Lung (tissue), 11 donors: ENCODE measurements at regions not wholly inside any gene's neighbourhood (a gene's known extent, or its start where the extent isn't known, plus 50 kb on each side); places are given as distances from the start of the nearest gene placed in this dataset.

ENCODE experiments used
- ATAC-seq: fragments of 200-7000 bp; cut with Tn5 transposase; one replicate; pipeline ENCODE4 v1.9.1; 2020; ENCODE audit warnings: moderate number of reproducible peaks; ENCODE audit not compliant: insufficient read depth, low FRiP score
- DNase-seq, 3 donors: peaks; one replicate each; pipeline ENCODE4 v3.0.0-alpha.2; 2013 to 2017
- H3K27ac ChIP-seq, 2 donors: one replicate each; pipeline ENCODE4 v1.5.1; 2013; ENCODE audit warnings: mild to moderate bottlenecking in 2 of 2, moderate library complexity in 2 of 2, control low read depth in 1 of 2, inconsistent platforms in 1 of 2, low read depth in 1 of 2, low read length in 1 of 2
- H3K27me3 ChIP-seq, 3 donors: one replicate each; pipeline ENCODE4 v1.5.1; 2013; ENCODE audit warnings: low read length in 2 of 3; ENCODE audit not compliant: control insufficient read depth in 3 of 3, insufficient read depth in 3 of 3
- H3K36me3 ChIP-seq, 4 donors: one replicate each; pipeline ENCODE4 v1.5.1; 2013; ENCODE audit warnings: low read length in 4 of 4, mild to moderate bottlenecking in 1 of 4, moderate library complexity in 1 of 4; ENCODE audit not compliant: control insufficient read depth in 4 of 4, insufficient read depth in 4 of 4
- H3K4me1 ChIP-seq, 5 donors: one replicate each; pipeline ENCODE4 v1.5.1; 2013; ENCODE audit warnings: low read length in 5 of 5, mild to moderate bottlenecking in 2 of 5, moderate library complexity in 1 of 5; ENCODE audit not compliant: control insufficient read depth in 5 of 5, insufficient read depth in 5 of 5
- H3K4me3 ChIP-seq: one replicate; pipeline ENCODE4 v1.5.1; 2013; ENCODE audit warnings: mild to moderate bottlenecking, control low read depth, moderate library complexity
- H3K9ac ChIP-seq, 2 donors: one replicate each; pipeline ENCODE4 v1.5.1; 2013; ENCODE audit warnings: low read length in 2 of 2, control low read depth in 1 of 2; ENCODE audit not compliant: insufficient read depth in 1 of 2
- H3K9me3 ChIP-seq, 4 donors: one replicate each; pipeline ENCODE4 v1.5.1; 2013; ENCODE audit warnings: low read length in 3 of 4, mild to moderate bottlenecking in 1 of 4, moderate library complexity in 1 of 4; ENCODE audit not compliant: control insufficient read depth in 4 of 4, insufficient read depth in 3 of 4
- WGBS, 2 donors: extraction: QIAGEN DNeasy Blood & Tissue Kit; methylation state at CpG; one replicate each; pipeline ENCODE4 v1.1.7; 2013; 5-methylcytosine and 5-hydroxymethylcytosine counted together
- TF ChIP-seq, protein P1 (sequence below): IDR thresholded peaks from 2 replicates; pipeline ENCODE4 v1.5.1; 2012; ENCODE audit warnings: mild to moderate bottlenecking; ENCODE audit errors: control extremely low read depth, extremely low read depth
- donor health status: control.
- donor health status: control.
- donor health status: Bipolar disorder and iron deficiency.
- donor health status: healthy.
- donor health status: DM: yes; HTN: yes; CAD: no.

GRCh38 chr18:76679945-76680344, 142.4 kb upstream of the ZNF236 start:
- no peak for DNase-seq
- H3K9me3 ChIP-seq = no peaks in the 10 kb centered on the region
- H3K4me3 ChIP-seq = no peak overlapping the region
- WGBS, 2 donors = 72 to 79% methylated on average over 8 of the region's 8 CpGs
- H3K36me3 ChIP-seq = no peaks in the 10 kb centered on the region
- no peak overlapping the region for H3K27ac ChIP-seq
- ATAC-seq = no peak
- H3K27me3 ChIP-seq = no peaks in the 10 kb centered on the region
- TF ChIP-seq, protein P1, sequence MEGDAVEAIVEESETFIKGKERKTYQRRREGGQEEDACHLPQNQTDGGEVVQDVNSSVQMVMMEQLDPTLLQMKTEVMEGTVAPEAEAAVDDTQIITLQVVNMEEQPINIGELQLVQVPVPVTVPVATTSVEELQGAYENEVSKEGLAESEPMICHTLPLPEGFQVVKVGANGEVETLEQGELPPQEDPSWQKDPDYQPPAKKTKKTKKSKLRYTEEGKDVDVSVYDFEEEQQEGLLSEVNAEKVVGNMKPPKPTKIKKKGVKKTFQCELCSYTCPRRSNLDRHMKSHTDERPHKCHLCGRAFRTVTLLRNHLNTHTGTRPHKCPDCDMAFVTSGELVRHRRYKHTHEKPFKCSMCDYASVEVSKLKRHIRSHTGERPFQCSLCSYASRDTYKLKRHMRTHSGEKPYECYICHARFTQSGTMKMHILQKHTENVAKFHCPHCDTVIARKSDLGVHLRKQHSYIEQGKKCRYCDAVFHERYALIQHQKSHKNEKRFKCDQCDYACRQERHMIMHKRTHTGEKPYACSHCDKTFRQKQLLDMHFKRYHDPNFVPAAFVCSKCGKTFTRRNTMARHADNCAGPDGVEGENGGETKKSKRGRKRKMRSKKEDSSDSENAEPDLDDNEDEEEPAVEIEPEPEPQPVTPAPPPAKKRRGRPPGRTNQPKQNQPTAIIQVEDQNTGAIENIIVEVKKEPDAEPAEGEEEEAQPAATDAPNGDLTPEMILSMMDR = no peak
- peaks cover 0 to 32% (median 0%) of the 10 kb centered on the region in 5 donors for H3K4me1 ChIP-seq
- H3K9ac ChIP-seq = no peak overlapping the region

DNA sequence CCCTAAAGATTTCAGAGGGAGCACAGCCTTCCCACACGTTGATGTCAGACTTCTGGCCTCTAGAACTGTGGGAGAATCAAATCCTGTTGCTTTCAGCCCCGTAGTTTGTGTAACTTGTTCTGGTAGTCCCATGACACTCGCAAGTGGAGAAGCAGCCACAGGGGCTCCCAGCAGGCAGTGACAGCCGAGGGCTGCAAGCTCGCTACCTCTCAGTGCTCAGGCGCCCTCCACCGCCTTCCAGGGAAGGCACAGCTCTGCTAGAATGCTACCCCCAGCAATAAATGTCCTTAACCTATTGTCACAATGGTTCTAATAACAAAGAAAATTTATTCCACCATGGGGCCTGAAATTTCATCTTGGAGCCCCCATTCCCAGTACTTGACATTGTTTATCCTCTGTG, 143.1 kb upstream of the ZNF236 start:
- Histone ChIP-seq H3K9me3 (no peaks in the 10 kb centered on the region), H3K4me3 (no peak overlapping the region), H3K9ac (no peak overlapping the region), H3K27ac (no peak overlapping the region), H3K4me1 (peaks cover 0 to 39% (median under 1%) of the 10 kb centered on the region in 5 donors), H3K36me3 (no peaks in the 10 kb centered on the region), H3K27me3 (no peaks in the 10 kb centered on the region)
- ATAC-seq (no peak), DNase-seq (peak; percentile 51 to 71 (median 58))
- WGBS, 2 donors = 80 to 85% methylated on average over 7 of the region's 7 CpGs
- TF ChIP-seq, protein P1 = no peak

DNA sequence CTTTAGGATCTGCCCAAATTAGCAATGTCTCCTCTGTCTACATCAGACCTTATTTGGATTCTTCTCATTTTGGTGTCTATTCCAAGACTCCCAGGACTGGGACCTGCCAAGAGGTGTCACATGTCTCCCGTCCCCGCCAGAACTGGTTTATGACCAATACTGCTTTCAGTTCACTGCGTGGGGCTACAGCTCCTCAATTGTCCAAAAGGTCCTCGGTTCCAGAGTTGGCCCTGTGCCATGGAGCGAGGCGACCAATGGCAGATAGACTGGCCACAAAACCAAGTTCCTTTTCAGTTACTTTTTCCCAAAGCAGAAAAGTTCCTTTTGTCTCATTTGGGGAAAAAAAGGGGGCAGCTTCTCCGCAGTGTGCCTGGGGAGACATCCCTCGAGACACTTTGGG, 144.1 kb upstream of the ZNF236 start:
- H3K36me3 ChIP-seq = no peaks in the 10 kb centered on the region
- ATAC-seq = no peak
- DNase-seq = no peak
- H3K4me3 ChIP-seq = no peak overlapping the region
- H3K9ac ChIP-seq = no peak overlapping the region
- no peaks in the 10 kb centered on the region for H3K9me3 ChIP-seq
- TF ChIP-seq, protein P1 = no peak
- H3K27ac ChIP-seq = no peak overlapping the region
- H3K4me1 ChIP-seq = peaks cover 0 to 42% (median 7%) of the 10 kb centered on the region in 5 donors
- no peaks in the 10 kb centered on the region for H3K27me3 ChIP-seq
- WGBS, 2 donors = 68 to 83% methylated on average over 8 of the region's 8 CpGs

- Histone ChIP-seq H3K4me1 (peaks cover 0 to 68% (median 9%) of the 10 kb centered on the region in 5 donors), H3K9ac (no peak overlapping the region), H3K9me3 (peaks cover 0 to 1% (median 0%) of the 10 kb centered on the region in 4 donors), H3K36me3 (no peaks in the 10 kb centered on the region), H3K4me3 (no peak overlapping the region), H3K27me3 (no peaks in the 10 kb centered on the region), H3K27ac (no peak overlapping the region)
- TF ChIP-seq, protein P1 = no peak
- ATAC-seq (no peak), DNase-seq (no peak)
- 81 to 82% methylated on average over 6 of the region's 6 CpGs for WGBS, 2 donors
Observed at GRCh38 chr18:76674596-76674995, 147.8 kb upstream of the ZNF236 start.
